Transverse colon (tissue), 4 donors: ENCODE measurements at regions not wholly inside any gene's neighbourhood (a gene's known extent, or its start where the extent isn't known, plus 50 kb on each side); places are given as distances from the start of the nearest gene placed in this dataset.

ENCODE experiments used
- CTCF ChIP-seq, 5 experiments: fragments of 200-600 bp in 3 of 5; fragments of 450-650 bp in 2 of 5; sonication (generic) in 3 of 5; IDR thresholded peaks; 1 replicate in 2 of 5; 2 replicates in 3 of 5; pipeline ENCODE4 v1.5.1; 2016 to 2017; ENCODE audit warnings: antibody characterized with exemption in 5 of 5, inconsistent platforms in 3 of 5, mild to moderate bottlenecking in 2 of 5, moderate library complexity in 1 of 5
- EP300 ChIP-seq: sonication (generic); formaldehyde crosslinking; IDR thresholded peaks from one replicate; pipeline ENCODE4 v1.6.1; 2017; ENCODE audit warnings: antibody characterized with exemption, low read depth
- POLR2A ChIP-seq: fragments of 450-650 bp; IDR thresholded peaks from one replicate; pipeline ENCODE4 v1.6.1; 2016; ENCODE audit warnings: antibody characterized with exemption, mild to moderate bottlenecking, moderate library complexity
- POLR2AphosphoS5 ChIP-seq, 3 donors: sonication (generic); formaldehyde crosslinking; IDR thresholded peaks; one replicate each; pipeline ENCODE4 v1.6.1; 2016; ENCODE audit warnings: antibody characterized with exemption in 3 of 3

GRCh38 chr16:8099586-8099985 lies 490.7 kb downstream of the TMEM114 start:
- TF ChIP-seq CTCF (IDR thresholded peaks at IDR 0.05) (no peak), POLR2A (no peak), EP300 (no peak), POLR2AphosphoS5 (IDR thresholded peaks at IDR 0.05) (no peak)
